Natural killer cell (primary cell): ENCODE measurements at regions not wholly inside any gene's neighbourhood (a gene's known extent, or its start where the extent isn't known, plus 50 kb on each side); places are given as distances from the start of the nearest gene placed in this dataset.
A peak's percentile ranks its signal among the peaks of the same experiment; 100 is the strongest.

Source experiments
- ATAC-seq, 3 donors: fragments of 150-1000 bp in 2 of 3; fragments of 200-7000 bp in 1 of 3; cut with Tn5 transposase; 1 replicate in 1 of 3; 2 replicates in 2 of 3; pipeline ENCODE4 v1.10.0; 2021; ENCODE audit warnings: mild to moderate bottlenecking in 2 of 3, moderate library complexity in 2 of 3
- DNase-seq, 2 donors: peaks; one replicate each; pipeline versions ENCODE4 v3.0.0 to v3.0.0-alpha.2; 2013 to 2021; ENCODE audit warnings: mixed read lengths in 1 of 2
- H3K27ac ChIP-seq: one replicate; pipeline ENCODE4 v1.5.1; 2013; ENCODE audit warnings: mild to moderate bottlenecking, low read length
- H3K27me3 ChIP-seq: one replicate; pipeline ENCODE4 v1.6.1; 2013; ENCODE audit warnings: low read length; ENCODE audit not compliant: control insufficient read depth, insufficient read depth
- H3K36me3 ChIP-seq: one replicate; pipeline ENCODE4 v1.6.1; 2013; ENCODE audit warnings: low read length; ENCODE audit not compliant: control insufficient read depth, insufficient read depth
- H3K4me1 ChIP-seq: one replicate; pipeline ENCODE4 v1.6.1; 2013; ENCODE audit warnings: low read length; ENCODE audit not compliant: control insufficient read depth, insufficient read depth
- H3K4me3 ChIP-seq: one replicate; pipeline ENCODE4 v1.5.1; 2013; ENCODE audit warnings: low read length
- H3K9me3 ChIP-seq: one replicate; pipeline ENCODE4 v1.6.1; 2013; ENCODE audit warnings: low read length; ENCODE audit not compliant: control insufficient read depth, insufficient read depth
- H3K27ac Mint-ChIP-seq, 2 donors: one replicate each; pipeline ENCODE4 v1.8.0; 2022; ENCODE audit warnings: mild to moderate bottlenecking in 2 of 2, mixed read lengths in 2 of 2, moderate library complexity in 1 of 2
- H3K27me3 Mint-ChIP-seq, 2 donors: one replicate each; pipeline ENCODE4 v1.8.0; 2022; ENCODE audit warnings: low read depth in 2 of 2, mixed read lengths in 2 of 2
- H3K36me3 Mint-ChIP-seq: one replicate; pipeline ENCODE4 v1.8.0; 2022; ENCODE audit warnings: mixed read lengths
- H3K4me1 Mint-ChIP-seq, 2 donors: one replicate each; pipeline ENCODE4 v1.8.0; 2022; ENCODE audit warnings: mixed read lengths in 2 of 2
- H3K4me3 Mint-ChIP-seq: one replicate; pipeline ENCODE4 v1.8.0; 2022; ENCODE audit warnings: mild to moderate bottlenecking, moderate library complexity, mixed read lengths
- H3K9me3 Mint-ChIP-seq, 2 donors: one replicate each; pipeline ENCODE4 v1.8.0; 2022; ENCODE audit warnings: mixed read lengths in 2 of 2
- WGBS: methylation state at CpG from one replicate; pipeline ENCODE4 v1.1.7; 2013; ENCODE audit warnings: missing lambda C conversion rate; ENCODE audit not compliant: insufficient coverage; 5-methylcytosine and 5-hydroxymethylcytosine counted together
- intact Hi-C: fragments of 100-400 bp; cut with micrococcal nuclease; formaldehyde crosslinking; loops from one replicate; pipeline ENCODE4 v1.14.2; 2022
- TF ChIP-seq, protein P1 (sequence below): fragments of 200-600 bp; IDR thresholded peaks from one replicate; pipeline ENCODE4 v1.8.0; 2022; ENCODE audit warnings: antibody characterized with exemption

DNA sequence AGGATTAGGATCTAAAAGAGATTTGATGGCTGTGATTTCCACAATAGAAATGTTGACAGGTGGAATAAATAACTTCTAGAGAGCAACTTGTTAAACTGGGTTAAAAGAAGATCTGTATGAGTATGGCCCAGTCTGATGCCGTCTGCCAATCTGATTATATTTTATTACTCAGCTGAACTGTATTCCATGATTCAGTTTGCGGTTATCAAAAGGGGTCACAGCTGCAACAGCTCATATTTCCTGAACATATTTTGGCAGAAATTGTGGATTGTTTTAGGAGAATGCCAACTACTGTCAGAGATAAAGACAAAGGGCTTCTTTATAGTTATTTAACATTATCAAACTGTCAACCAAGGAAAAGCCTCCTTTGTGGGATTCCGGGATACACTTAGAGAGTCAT is 244.8 kb upstream of the MINDY3 start:
- H3K36me3 Mint-ChIP-seq: no peaks in the 10 kb centered on the region
- WGBS: 99% methylated on average over 3 of the region's 3 CpGs
- TF ChIP-seq, protein P1, sequence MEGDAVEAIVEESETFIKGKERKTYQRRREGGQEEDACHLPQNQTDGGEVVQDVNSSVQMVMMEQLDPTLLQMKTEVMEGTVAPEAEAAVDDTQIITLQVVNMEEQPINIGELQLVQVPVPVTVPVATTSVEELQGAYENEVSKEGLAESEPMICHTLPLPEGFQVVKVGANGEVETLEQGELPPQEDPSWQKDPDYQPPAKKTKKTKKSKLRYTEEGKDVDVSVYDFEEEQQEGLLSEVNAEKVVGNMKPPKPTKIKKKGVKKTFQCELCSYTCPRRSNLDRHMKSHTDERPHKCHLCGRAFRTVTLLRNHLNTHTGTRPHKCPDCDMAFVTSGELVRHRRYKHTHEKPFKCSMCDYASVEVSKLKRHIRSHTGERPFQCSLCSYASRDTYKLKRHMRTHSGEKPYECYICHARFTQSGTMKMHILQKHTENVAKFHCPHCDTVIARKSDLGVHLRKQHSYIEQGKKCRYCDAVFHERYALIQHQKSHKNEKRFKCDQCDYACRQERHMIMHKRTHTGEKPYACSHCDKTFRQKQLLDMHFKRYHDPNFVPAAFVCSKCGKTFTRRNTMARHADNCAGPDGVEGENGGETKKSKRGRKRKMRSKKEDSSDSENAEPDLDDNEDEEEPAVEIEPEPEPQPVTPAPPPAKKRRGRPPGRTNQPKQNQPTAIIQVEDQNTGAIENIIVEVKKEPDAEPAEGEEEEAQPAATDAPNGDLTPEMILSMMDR: no peak

DNA sequence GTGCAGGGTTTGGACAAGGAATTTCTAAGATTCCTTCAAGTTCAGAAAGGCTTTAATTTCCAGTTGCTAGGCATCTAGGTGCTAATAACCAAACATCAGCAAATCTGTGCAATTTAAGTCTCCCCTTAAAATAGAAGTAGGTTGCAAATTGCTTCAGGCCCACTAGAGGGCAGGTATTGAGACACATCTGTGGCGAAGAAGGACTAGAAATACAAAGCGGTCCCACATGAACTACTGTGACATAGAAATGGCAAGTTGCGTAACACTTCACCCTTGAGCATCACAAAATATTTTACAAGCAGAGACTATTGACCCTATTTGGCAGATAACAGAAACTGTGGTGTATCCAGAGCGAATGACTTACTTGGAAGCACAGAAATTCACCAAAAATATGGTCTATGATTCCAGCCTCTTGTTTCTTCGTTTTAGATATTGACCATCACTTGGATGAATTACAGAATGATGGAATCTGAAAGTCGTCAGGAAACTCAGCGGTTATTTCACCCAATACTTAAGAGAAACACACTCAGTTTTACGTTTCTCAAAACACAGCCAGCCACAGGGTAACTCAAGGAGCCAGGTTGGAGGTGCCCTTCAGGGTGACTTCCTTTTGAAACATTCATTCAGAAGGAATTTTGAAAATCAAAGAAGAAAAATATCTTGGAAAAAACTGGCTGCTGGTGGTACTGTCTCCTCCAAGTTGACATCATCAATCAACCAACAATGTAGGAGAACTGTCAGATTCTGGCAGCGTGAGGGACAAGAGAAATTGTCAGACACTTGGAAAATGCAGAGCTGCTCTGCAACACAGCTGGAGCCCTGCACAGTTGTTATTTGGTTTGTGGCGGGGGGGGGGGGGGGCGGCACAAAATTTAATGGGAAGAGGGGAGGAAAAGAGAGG is 256.3 kb upstream of the MINDY3 start:
- TF ChIP-seq, protein P1: no peak
- Mint-ChIP-seq H3K27ac (no peak overlapping the region), H3K4me1 (no peaks in the 10 kb centered on the region), H3K9me3 (peaks cover 0 to 2% of the 10 kb centered on the region in 2 donors), H3K4me3 (no peak overlapping the region), H3K27me3 (peaks cover 2 to 6% of the 10 kb centered on the region in 2 donors), H3K36me3 (no peaks in the 10 kb centered on the region)
- Histone ChIP-seq H3K36me3 (no peaks in the 10 kb centered on the region), H3K4me1 (no peaks in the 10 kb centered on the region), H3K9me3 (no peaks in the 10 kb centered on the region), H3K27me3 (no peaks in the 10 kb centered on the region), H3K4me3 (no peak overlapping the region), H3K27ac (no peak overlapping the region)
- DNase-seq: peak in 1 of 2 donors; percentile 3
- WGBS: 53% methylated on average over 8 of the region's 11 CpGs
- no peak for ATAC-seq
- intact Hi-C loops: loop anchor here (5.0 kb wide), 1 partner anchor 661 kb away; no protein-coding TSS in a partner anchor

More for the DNA sequence above, 244.8 kb upstream of the MINDY3 start:
- Histone ChIP-seq H3K9me3 (no peaks in the 10 kb centered on the region), H3K4me1 (no peaks in the 10 kb centered on the region), H3K27me3 (no peaks in the 10 kb centered on the region), H3K27ac (no peak overlapping the region), H3K36me3 (no peaks in the 10 kb centered on the region), H3K4me3 (no peak overlapping the region)
- no peaks in the 10 kb centered on the region for H3K4me1 Mint-ChIP-seq
- ATAC-seq (no peak), DNase-seq (no peak)
- no peak overlapping the region for H3K4me3 Mint-ChIP-seq
- peaks cover 7 to 9% of the 10 kb centered on the region in 2 donors for H3K9me3 Mint-ChIP-seq
- no peaks in the 10 kb centered on the region for H3K27me3 Mint-ChIP-seq
- intact Hi-C loops: no loop called here
- no peak overlapping the region for H3K27ac Mint-ChIP-seq

DNA sequence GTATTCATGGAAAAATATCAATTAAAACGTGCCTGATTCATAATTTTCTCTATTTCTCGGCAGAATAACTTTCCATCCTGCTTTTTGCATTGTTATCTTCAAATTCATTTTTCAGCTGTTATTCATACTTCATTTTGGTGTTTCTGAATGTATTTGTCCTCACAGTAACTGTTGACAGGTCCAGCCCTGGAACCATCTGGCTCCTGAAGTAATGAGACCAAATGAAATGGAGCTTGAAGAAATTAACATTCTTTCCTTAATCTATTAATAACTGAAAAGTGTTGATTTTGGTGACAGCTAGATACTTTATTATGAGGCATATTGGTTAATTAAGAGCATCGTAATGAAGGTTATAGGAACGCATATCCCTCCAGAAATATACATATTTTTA is 257.0 kb upstream of the MINDY3 start:
- Histone ChIP-seq H3K9me3 (no peaks in the 10 kb centered on the region), H3K36me3 (no peaks in the 10 kb centered on the region), H3K27me3 (no peaks in the 10 kb centered on the region), H3K27ac (no peak overlapping the region), H3K4me3 (no peak overlapping the region), H3K4me1 (no peaks in the 10 kb centered on the region)
- intact Hi-C loops: loop anchor here (5.0 kb wide), 1 partner anchor 660 kb away; no protein-coding TSS in a partner anchor
- no CpG with 5 or more reads among the region's 4 CpGs for WGBS
- Mint-ChIP-seq H3K4me1 (no peaks in the 10 kb centered on the region), H3K36me3 (no peaks in the 10 kb centered on the region), H3K27ac (no peak overlapping the region), H3K9me3 (peaks cover 0 to 2% of the 10 kb centered on the region in 2 donors), H3K27me3 (peaks cover 2 to 6% of the 10 kb centered on the region in 2 donors), H3K4me3 (no peak overlapping the region)
- ATAC-seq: no peak
- DNase-seq: no peak
- TF ChIP-seq, protein P1: no peak
